Lower lobe of right lung (tissue), 2 donors: ENCODE measurements at regions not wholly inside any gene's neighbourhood (a gene's known extent, or its start where the extent isn't known, plus 50 kb on each side); places are given as distances from the start of the nearest gene placed in this dataset.
A peak's percentile ranks its signal among the peaks of the same experiment; 100 is the strongest.

Experiments used
- ATAC-seq, 2 donors: fragments of 200-7000 bp; cut with Tn5 transposase; one replicate each; pipeline ENCODE4 v1.9.1; 2020 to 2022; ENCODE audit warnings: mild to moderate bottlenecking in 2 of 2, moderate library complexity in 2 of 2
- DNase-seq: peaks from one replicate; pipeline ENCODE4 v3.0.0-alpha.2; 2020
- H3K27ac ChIP-seq: fragments of 200-600 bp; one replicate; pipeline ENCODE4 v1.8.0; 2022
- H3K27me3 ChIP-seq: fragments of 200-600 bp; one replicate; pipeline ENCODE4 v1.8.0; 2022; ENCODE audit warnings: low read depth
- H3K36me3 ChIP-seq: fragments of 200-600 bp; one replicate; pipeline ENCODE4 v1.8.0; 2022; ENCODE audit warnings: mild to moderate bottlenecking
- H3K4me1 ChIP-seq: fragments of 200-600 bp; one replicate; pipeline ENCODE4 v1.8.0; 2022
- H3K4me3 ChIP-seq: fragments of 200-600 bp; one replicate; pipeline ENCODE4 v1.8.0; 2022; ENCODE audit warnings: mild to moderate bottlenecking
- H3K9me3 ChIP-seq: fragments of 200-600 bp; one replicate; pipeline ENCODE4 v1.8.0; 2022
- CTCF ChIP-seq: fragments of 200-600 bp; IDR thresholded peaks from one replicate; pipeline ENCODE4 v1.8.0; 2022; ENCODE audit warnings: antibody characterized with exemption, mild to moderate bottlenecking
- intact Hi-C: fragments of 100-400 bp; cut with DNase I; formaldehyde crosslinking; loops from one replicate; pipeline ENCODE4 v1.11.0; 2022
- donor health status: DM: no; HTN: yes; CAD: no; lungs with severe emphysema.

GRCh38 chr2:177048981-177049380 lies 163.6 kb upstream of the HNRNPA3 start:
- DNase-seq (no peak), ATAC-seq (no peak)
- Histone ChIP-seq H3K27me3 (no peaks in the 10 kb centered on the region), H3K4me1 (no peaks in the 10 kb centered on the region), H3K27ac (no peak overlapping the region), H3K36me3 (no peaks in the 10 kb centered on the region), H3K4me3 (no peak overlapping the region), H3K9me3 (no peaks in the 10 kb centered on the region)
- intact Hi-C loops = no loop called here
- no peak for TF ChIP-seq CTCF

DNA sequence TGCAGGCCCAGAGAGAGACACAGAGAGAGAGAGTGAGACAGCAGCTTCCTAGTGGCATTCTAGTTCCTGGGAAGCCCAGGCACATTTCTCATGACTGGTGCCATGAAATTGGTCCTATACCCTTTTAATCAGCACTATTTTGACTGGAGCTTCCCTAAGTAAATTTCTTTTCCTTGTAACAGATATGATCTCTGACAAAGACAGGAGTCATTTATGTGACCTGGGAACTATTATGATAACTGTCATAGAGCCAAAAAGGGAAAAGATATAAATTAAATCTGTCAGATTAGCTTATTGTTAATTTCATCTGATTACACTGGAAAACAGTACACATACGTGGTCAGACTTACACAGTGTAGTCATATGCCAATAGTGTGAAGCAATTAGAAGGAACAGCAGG lies 161.3 kb upstream of the HNRNPA3 start:
- ATAC-seq = no peak
- no peak for TF ChIP-seq CTCF
- Histone ChIP-seq H3K36me3 (no peaks in the 10 kb centered on the region), H3K9me3 (no peaks in the 10 kb centered on the region), H3K27me3 (no peaks in the 10 kb centered on the region), H3K4me3 (no peak overlapping the region), H3K4me1 (no peaks in the 10 kb centered on the region), H3K27ac (no peak overlapping the region)
- intact Hi-C loops = no loop called here
- DNase-seq = no peak

- DNase-seq (no peak), ATAC-seq (no peak)
- intact Hi-C loops = no loop called here
- no peaks in the 10 kb centered on the region for H3K4me1 ChIP-seq
- no peaks in the 10 kb centered on the region for H3K27me3 ChIP-seq
- no peak overlapping the region for H3K4me3 ChIP-seq
- no peak for TF ChIP-seq CTCF
- no peaks in the 10 kb centered on the region for H3K9me3 ChIP-seq
- no peaks in the 10 kb centered on the region for H3K36me3 ChIP-seq
- no peak overlapping the region for H3K27ac ChIP-seq
These were observed 160.1 kb upstream of the HNRNPA3 start for GRCh38 chr2:177052471-177052870.

- Histone ChIP-seq H3K27me3 (no peaks in the 10 kb centered on the region), H3K4me1 (no peaks in the 10 kb centered on the region), H3K4me3 (no peak overlapping the region), H3K27ac (no peak overlapping the region), H3K36me3 (no peaks in the 10 kb centered on the region), H3K9me3 (no peaks in the 10 kb centered on the region)
- no peak for TF ChIP-seq CTCF
- ATAC-seq (no peak), DNase-seq (no peak)
- intact Hi-C loops = no loop called here
These were observed 159.6 kb upstream of the HNRNPA3 start for GRCh38 chr2:177053038-177053437.

DNA sequence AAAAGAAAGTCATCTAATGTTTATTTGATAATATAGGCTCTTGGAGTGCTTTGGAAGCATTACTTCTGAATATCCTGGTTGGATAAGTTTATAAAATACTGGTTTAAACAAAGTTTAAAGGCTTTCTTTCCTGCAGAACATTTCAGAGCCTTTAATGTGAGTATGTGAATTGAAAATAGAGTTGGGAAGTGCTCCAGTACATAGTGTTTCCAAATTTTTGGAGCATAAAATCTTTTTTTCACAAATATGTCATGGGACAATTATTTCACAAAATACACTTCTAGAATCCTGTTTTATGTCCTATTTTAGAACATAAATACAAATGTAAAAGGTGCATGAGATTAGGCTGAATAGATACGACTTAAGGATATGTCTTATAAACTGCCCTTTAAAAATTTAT lies 158.9 kb upstream of the HNRNPA3 start:
- ATAC-seq = no peak
- no peak overlapping the region for H3K27ac ChIP-seq
- H3K27me3 ChIP-seq = no peaks in the 10 kb centered on the region
- no peaks in the 10 kb centered on the region for H3K9me3 ChIP-seq
- no peak for TF ChIP-seq CTCF
- no peak overlapping the region for H3K4me3 ChIP-seq
- intact Hi-C loops = no loop called here
- H3K36me3 ChIP-seq = no peaks in the 10 kb centered on the region
- no peak for DNase-seq
- no peaks in the 10 kb centered on the region for H3K4me1 ChIP-seq

DNA sequence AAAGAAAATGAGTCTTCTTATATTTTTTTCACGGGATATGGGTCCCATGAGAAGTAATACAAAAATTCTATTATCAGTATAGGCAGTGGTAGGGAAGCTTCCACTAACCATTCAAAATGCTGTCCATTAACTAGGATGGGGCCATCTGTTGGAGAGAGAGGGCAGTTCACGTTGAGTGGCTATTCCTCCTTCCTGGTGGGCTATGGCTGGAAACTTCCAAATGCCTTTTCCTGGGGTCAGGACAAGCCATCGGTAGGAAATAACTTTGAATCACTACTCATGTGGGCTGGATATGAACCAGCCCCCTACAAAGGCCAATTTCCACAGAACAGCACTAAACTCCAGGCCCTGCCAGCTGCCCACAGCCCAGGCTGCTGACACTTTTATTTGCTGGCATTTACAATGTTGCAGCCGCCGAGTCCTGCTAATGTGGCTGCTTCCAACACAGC lies 156.1 kb upstream of the HNRNPA3 start:
- H3K4me3 ChIP-seq = no peak overlapping the region
- no peaks in the 10 kb centered on the region for H3K4me1 ChIP-seq
- H3K27me3 ChIP-seq = no peaks in the 10 kb centered on the region
- TF ChIP-seq CTCF = no peak
- H3K36me3 ChIP-seq = no peaks in the 10 kb centered on the region
- ATAC-seq (peak; percentile 59 to 63), DNase-seq (no peak)
- no peak overlapping the region for H3K27ac ChIP-seq
- no peaks in the 10 kb centered on the region for H3K9me3 ChIP-seq
- intact Hi-C loops = no loop called here
